T1000 (cell line): ENCODE measurements at regions not wholly inside any gene's neighbourhood (a gene's known extent, or its start where the extent isn't known, plus 50 kb on each side); places are given as distances from the start of the nearest gene placed in this dataset.
"Not testable (repeated sequence)": the region's sequence is repeated elsewhere in the genome, so short reads cannot be mapped to it uniquely, and the experiment has no call there.

ENCODE experiments used
- DNase-seq: peaks from one replicate; lab custom pipeline; 2025; ENCODE audit warnings: mixed read lengths; lab: John Stamatoyannopoulos, UW

GRCh38 chr6:6946206-6947155 is 161.3 kb upstream of the RREB1 start:
- no peak for DNase-seq

- DNase-seq = no peak
These were observed 157.2 kb upstream of the RREB1 start for GRCh38 chr6:6950373-6951145.

DNA sequence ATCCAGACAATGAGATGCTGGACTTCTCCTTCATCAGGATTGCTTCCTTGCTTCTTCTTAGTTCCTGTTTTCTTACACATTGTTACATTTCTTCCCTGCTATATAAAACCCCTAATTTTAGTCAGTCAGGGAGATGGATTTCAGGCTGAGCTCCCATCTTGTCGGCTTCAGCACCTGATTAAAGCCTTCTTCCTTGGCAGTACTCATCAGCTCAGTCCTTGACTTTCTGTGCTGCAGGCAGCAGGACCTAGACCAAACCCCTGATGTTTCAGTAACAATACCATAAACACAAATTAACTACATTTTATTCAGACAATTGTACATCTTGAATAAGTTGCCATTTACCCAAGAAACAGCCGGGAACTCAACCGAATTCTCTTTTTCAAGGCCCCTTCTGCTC is 156.4 kb upstream of the RREB1 start:
- no peak for DNase-seq

DNA sequence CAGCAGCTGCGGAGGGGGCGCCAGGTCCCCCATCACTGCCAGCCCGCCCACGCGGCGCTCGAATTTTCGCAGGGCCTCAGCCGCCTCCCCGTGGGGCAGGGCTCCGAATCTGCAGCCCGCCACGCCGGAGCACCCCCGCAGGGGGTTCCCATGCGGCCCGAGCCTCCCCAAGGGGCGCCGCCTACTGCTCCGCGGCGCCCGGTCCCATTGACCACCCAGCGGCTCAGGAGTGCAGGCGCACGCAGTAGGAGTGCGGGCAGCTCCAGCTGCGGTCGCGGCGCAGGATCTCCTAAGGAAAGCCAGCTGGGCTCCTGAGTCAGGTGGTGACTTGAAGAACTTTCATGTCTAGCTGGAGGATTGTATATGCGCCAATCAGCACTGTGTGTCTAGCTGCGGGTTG is 155.3 kb upstream of the RREB1 start:
- DNase-seq = no peak

GRCh38 chr6:6952927-6953326 is 154.8 kb upstream of the RREB1 start:
- not testable (repeated sequence) for DNase-seq

DNA sequence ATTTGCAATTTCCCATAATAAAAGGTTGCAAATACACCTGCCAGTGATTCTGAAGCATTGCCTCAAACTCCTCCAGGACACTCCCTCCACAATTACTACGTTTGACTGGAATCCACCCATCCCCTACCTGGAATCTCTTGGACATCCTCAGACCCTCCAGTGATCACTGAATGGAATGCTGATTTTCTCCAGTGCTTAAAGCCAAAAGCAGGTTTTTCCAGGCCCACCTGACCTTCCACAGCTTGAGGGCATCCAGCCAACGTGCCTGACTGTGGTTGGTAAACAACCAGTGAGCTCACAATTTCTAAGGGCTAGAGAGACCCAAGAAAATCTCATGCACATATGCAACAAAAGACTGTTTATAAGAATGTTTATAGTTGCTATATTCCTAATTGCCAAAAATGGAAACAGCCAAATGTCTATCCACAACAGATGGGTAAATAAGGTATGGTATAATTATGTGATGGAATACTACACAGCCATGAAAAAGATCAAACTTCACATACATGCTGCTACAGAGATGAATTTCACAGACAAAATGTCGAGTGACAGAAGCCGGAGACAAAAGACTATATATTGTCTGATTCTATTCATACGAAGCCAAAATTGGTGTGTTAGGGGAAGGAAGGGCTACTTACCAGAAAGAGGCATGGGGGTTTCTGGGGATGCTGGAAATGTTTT is 147.1 kb upstream of the RREB1 start:
- no peak for DNase-seq

DNA sequence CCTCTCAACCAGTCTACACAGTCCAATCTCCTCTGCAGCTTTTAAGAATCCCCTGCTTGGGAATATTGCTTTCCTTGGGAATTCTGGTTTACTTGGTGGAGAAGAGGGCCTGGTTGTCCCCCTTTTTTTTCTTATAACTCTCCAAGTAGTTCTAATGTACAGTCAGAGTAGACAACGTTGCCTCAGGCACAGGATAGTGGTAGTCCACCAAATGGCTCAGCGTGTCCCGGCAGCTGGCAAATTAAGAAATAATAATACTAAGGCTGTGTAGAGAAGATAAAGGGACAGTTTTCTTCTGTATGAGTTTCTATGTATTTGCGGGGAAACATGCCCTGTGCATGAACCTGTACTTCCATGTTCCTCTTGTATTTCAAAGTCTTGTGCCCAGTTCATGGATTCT is 145.7 kb upstream of the RREB1 start:
- DNase-seq = no peak

GRCh38 chr6:6962699-6963098 is 145.1 kb upstream of the RREB1 start:
- no peak for DNase-seq

GRCh38 chr6:6963390-6963789 is 144.4 kb upstream of the RREB1 start:
- DNase-seq = not testable (repeated sequence)

DNA sequence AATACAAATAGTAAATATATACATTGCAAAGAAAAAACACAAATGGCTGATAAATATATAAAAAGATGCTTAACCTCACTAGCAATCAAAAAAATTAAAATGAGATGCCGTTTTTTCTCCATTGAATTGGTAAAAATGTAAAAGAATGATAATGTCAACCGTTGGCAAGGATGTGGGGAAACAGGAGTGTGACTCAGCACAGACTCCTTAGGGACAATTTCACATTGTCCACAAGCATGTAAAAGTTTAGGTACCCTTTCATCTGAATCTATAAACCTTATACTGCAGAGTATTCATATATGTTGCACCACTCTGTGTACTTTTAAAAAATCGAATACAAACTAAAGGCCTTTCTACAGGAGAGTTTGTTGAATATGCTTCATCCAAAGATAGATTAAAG is 143.1 kb upstream of the RREB1 start:
- no peak for DNase-seq

DNA sequence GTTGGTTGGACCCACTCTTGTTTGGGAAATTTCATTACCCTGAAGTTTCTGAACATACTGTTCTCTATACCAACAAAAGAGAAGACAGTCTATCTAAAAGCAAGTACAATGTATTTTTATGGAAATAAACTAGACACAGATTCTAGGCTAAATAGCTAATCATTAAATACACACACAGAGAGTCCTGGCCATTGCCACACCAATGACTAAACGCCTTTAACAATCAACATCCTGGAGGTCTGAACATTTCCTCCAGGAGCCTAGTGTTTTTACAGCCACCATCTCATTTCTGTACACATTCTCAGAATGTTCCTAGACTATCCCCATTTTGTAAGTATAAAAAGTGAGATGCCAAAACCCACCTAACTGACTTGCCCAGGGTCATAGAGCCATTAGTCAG is 141.6 kb upstream of the RREB1 start:
- no peak for DNase-seq

DNA sequence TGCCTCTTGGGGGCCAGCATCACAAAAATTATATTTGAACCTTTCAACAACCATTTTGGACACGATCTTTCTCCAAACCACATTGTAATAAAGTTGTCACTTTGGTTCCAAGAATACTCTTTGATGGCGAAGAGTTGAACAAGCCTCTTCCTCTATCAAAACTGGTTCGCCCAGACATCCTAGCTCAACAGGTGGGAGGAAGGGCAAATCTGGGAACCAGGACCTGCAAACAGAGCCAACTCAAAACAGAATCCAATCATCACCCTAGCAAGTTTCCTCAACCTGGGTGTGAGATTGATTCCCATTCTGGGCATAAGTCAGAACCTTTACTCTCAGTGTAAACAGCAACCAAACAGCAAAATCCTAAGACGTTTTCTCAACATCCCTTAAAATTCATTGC is 141.2 kb upstream of the RREB1 start:
- DNase-seq = no peak

DNA sequence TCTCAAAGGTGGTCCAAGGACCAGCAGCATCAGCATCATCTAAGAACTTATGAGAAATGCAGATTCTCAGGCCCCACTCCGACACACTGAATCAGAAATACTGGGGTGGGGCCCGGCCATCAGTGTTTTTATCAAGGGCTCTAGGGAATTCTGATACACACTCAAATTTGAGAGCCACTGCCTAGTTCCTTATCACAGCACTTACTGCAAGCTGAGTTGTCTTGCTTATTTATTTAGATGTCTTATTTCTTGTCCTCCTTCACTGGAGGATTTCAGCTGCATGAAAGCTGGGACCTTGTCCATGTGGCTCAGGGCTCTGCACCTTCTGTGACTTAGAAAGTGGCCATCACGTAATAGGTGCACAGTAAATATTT is 139.4 kb upstream of the RREB1 start:
- no peak for DNase-seq

DNA sequence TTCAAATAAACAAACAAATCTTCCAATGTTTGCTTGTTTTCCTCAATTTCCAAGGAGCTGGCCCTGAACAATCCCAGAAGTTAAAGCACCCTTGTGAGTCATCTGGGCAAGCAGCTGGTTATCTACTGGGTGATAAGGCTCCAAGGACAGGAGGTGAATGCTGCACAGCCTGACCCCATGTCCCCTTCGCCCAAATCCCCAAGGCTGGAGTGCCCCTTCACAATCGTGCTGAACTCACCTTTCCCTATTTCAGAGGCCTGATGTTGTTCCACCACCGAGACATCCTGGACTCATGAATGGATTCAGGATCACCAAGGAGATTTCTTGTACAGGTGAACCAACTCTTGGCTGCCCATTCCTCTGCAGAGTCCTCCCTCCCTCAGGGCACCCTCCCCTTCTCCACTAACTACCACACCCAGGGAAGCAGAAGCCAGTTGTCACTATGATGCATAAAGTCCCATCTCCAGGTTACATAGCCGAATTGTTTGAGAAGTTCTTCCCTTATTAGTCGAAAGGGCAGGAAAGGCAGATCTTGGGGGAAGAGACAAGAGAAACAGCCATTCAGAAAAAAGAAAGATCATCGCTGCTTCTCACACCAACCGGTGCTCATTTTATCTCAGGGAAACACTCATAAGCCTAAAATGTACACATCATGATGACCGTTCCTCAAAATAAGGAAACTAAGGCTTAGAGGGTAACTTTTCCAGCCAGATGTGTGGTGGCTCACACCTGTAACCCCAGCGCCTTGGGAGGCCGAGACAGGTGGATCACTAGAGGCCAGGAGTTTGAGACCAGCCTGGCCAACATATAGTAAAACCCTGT is 138.8 kb upstream of the RREB1 start:
- no peak for DNase-seq

DNA sequence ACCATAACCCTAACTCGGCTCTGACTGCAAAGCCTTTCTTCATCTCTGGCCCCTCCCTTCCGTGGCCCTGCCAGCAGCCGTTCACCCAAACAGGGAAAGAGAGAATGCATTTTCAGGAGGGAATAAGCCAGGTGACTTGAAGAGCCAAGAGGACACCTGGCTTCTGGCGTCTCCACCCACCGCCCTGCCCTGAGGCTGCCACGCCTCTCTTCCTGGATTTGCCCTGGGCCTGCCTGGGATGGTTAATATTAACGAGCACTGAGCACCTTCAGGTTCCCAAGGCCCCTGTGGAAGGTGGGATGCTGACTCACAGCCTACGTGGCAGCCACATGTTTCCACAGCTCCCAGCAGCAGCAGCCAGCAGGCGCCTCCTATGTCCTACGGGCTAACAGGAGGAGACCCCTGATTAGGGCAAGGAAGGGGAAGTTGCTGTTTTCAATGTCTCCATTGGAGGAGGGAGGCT is 138.0 kb upstream of the RREB1 start:
- no peak for DNase-seq

DNA sequence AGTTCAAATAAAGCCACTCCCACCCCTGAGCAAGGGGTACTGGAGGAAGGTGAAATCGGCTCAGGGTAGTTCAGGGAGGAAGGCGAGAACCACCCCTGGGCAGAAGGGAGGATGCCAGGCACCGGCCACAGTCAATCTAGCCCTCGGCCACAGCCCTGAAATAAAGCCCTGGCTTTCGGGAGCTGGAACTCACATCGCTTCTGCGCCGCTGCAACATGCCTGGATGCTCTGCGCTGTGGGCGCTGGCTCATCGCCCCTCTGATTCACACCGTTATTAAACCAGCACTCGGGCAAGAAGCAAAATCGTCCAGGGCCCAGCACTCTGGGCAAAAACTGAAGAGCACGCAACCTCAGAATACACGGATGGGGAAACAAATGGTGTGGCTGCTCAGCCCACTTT is 136.9 kb upstream of the RREB1 start:
- DNase-seq = no peak

- no peak for DNase-seq
These were observed 136.4 kb upstream of the RREB1 start for GRCh38 chr6:6971369-6971768.

DNA sequence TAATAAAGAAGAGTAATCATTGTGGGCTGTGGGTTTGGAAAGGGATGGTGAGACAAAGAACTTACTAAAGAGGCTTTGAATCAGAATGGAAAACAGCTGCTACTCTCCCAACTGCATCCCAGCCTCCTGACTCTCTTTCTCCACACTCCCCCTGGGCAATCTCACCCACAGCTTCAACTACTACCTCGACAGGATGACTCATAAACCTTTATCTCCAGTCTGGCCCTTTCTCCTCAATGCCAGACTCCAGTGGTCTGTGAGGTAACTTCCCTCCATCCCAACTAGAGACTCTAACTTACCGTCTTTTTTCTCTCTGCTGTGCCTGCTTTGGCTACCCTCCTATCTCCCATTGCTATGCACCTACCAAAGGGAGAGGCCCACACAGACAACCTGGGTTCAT is 135.3 kb upstream of the RREB1 start:
- no peak for DNase-seq

DNA sequence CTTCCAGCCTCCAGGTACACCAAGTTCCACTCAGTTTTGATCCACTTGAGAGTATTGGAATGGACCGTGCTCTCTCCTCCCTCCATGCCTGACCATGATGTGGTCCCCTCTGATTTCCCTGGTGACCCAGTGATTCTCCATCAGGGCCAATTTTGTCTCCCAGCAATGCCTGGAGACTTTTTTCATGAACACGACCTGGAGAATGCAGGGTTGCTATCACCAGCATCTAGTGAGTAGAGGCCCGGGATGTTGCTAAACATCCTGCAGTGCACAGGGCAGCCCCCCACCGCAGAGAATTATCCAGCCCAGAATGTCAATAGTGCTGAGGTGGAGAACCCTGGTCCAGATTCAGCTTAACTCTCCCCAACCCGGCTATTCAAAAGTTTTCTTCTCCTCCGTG is 134.0 kb upstream of the RREB1 start:
- DNase-seq = no peak

DNA sequence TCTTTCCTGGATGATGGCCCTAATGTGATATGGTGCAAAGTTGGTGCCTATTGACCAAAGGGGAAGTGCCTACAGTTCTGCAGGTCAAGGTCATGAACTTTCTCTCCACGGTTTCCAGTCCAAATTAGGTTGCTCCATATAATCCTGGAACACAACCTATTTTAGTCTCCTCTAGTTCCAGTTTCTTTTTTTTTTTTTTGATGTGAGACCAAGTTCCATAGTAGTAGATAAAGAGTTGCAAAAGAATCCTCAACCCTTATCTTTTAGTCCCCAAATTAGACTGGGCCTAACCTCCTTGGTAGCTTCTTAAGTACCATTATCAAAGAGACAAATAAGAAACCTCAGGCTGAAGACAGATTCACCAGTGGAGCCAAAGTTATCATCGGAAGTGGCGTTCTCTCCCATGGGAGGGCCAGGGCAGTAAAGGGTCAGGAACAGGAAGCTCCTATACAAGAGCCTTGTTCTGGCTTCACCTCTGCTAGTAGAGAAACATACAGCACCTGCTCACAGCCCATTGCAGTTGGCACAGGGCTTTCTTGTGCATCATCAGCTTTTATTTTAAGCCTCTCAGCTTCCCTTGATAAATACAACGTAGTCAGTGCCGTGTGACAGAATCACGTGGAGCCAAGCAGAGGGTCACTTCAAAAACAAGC is 132.2 kb upstream of the RREB1 start:
- DNase-seq = no peak

GRCh38 chr6:6976193-6976592 is 131.6 kb upstream of the RREB1 start:
- DNase-seq = no peak
